Vagina (tissue), 2 donors: ENCODE measurements at regions not wholly inside any gene's neighbourhood (a gene's known extent, or its start where the extent isn't known, plus 50 kb on each side); places are given as distances from the start of the nearest gene placed in this dataset.

Experiments used
- POLR2A ChIP-seq, 2 donors: fragments of 450-650 bp; IDR thresholded peaks; one replicate each; pipeline ENCODE4 v1.6.1; 2017; ENCODE audit warnings: antibody characterized with exemption in 2 of 2, mild to moderate bottlenecking in 2 of 2, moderate library complexity in 2 of 2
- POLR2AphosphoS5 ChIP-seq, 2 donors: sonication (generic); formaldehyde crosslinking; IDR thresholded peaks; one replicate each; pipeline ENCODE4 v1.9.0; 2017; ENCODE audit warnings: antibody characterized with exemption in 2 of 2, mild to moderate bottlenecking in 2 of 2, low read depth in 1 of 2; ENCODE audit not compliant: insufficient read depth in 1 of 2
- TF ChIP-seq, protein P1 (sequence below), 3 experiments: fragments of 450-650 bp in 2 of 3; fragments of 200-600 bp in 1 of 3; sonication (generic) in 1 of 3; IDR thresholded peaks; one replicate each; pipeline ENCODE4 v1.5.1; 2017 to 2019; ENCODE audit warnings: antibody characterized with exemption in 3 of 3, mild to moderate bottlenecking in 2 of 3, moderate library complexity in 2 of 3

DNA sequence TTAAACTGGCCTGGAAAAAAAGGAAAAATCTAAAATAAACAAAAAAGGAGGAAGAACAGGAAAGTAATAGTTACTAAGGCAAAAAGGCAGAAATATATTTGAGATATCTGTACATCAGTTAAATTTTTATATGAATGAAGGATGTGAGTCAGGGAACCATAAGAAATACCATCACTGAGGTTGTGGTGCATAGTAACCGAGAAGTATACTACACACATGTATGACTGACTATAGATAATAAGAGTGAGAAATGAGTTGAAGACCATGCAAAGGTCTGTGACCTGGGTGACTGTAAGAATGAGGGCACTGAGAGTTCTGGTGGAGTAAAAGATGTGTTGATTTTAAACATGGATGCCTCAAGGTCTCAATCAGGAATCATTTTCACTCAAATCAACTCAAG, 220.6 kb upstream of the FAM241A start:
- TF ChIP-seq, protein P1, sequence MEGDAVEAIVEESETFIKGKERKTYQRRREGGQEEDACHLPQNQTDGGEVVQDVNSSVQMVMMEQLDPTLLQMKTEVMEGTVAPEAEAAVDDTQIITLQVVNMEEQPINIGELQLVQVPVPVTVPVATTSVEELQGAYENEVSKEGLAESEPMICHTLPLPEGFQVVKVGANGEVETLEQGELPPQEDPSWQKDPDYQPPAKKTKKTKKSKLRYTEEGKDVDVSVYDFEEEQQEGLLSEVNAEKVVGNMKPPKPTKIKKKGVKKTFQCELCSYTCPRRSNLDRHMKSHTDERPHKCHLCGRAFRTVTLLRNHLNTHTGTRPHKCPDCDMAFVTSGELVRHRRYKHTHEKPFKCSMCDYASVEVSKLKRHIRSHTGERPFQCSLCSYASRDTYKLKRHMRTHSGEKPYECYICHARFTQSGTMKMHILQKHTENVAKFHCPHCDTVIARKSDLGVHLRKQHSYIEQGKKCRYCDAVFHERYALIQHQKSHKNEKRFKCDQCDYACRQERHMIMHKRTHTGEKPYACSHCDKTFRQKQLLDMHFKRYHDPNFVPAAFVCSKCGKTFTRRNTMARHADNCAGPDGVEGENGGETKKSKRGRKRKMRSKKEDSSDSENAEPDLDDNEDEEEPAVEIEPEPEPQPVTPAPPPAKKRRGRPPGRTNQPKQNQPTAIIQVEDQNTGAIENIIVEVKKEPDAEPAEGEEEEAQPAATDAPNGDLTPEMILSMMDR (IDR thresholded peaks at IDR 0.05) = no peak
- TF ChIP-seq POLR2A (IDR thresholded peaks at IDR 0.05) = no peak
- no peak for TF ChIP-seq POLR2AphosphoS5 (IDR thresholded peaks at IDR 0.05; ENCODE audit: insufficient read depth in 1 of 2, low read depth in 1 of 2)
